SK-N-SH (cell line): ENCODE measurements at regions not wholly inside any gene's neighbourhood (a gene's known extent, or its start where the extent isn't known, plus 50 kb on each side); places are given as distances from the start of the nearest gene placed in this dataset.

Experiments used
- CTCF ChIA-PET: fragments of 300-600, 350-600 bp; formaldehyde crosslinking; extraction: SDS; loops from one replicate; lab custom pipeline; 2021; lab: Yijun Ruan, JAX
- POLR2A ChIA-PET: fragments of 350-600 bp; sonication (Branson Sonifier 250); formaldehyde crosslinking; extraction: SDS; loops from one replicate; lab custom pipeline; 2020; ENCODE audit warnings: antibody characterized with exemption, inconsistent platforms; lab: Yijun Ruan, JAX
- DNase-seq: peaks from one replicate; pipeline ENCODE4 v3.0.0; 2012
- H2AFZ ChIP-seq: fragments of 200-600 bp; sonication (generic); 2 replicates; pipeline ENCODE4 v1.8.1; 2016; ENCODE audit warnings: antibody characterized with exemption, mild to moderate bottlenecking, low read depth
- H3F3A ChIP-seq: fragments of 200-600 bp; sonication (generic); replicated peaks from 2 replicates; pipeline ENCODE3; 2016; ENCODE audit warnings: antibody characterized with exemption, mild to moderate bottlenecking; ENCODE audit not compliant: insufficient read depth
- H3K27ac ChIP-seq, 2 experiments: fragments of 200-500 bp in 1 of 2; fragments of 200-600 bp in 1 of 2; sonication (Bioruptor generic) in 1 of 2; sonication (generic), shearing (Covaris generic) in 1 of 2; 2 replicates each; pipeline versions ENCODE4 v1.5.1 to v1.6.1; 2014 to 2016; ENCODE audit warnings: low read depth in 2 of 2, inconsistent platforms in 1 of 2, low read length in 1 of 2, mild to moderate bottlenecking in 1 of 2, mixed read lengths in 1 of 2
- H3K27me3 ChIP-seq: fragments of 200-600 bp; sonication (generic), shearing (Covaris generic); 2 replicates; pipeline ENCODE4 v1.6.1; 2016; ENCODE audit warnings: mixed run types; ENCODE audit not compliant: insufficient read depth
- H3K36me3 ChIP-seq, 2 experiments: fragments of 200-500 bp in 1 of 2; fragments of 200-600 bp in 1 of 2; sonication (Bioruptor generic) in 1 of 2; sonication (generic) in 1 of 2; replicated peaks in 1 of 2; 2 replicates each; pipeline versions ENCODE3 to v1.5.1; 2014 to 2016; ENCODE audit warnings: low read length in 1 of 2, mild to moderate bottlenecking in 1 of 2; ENCODE audit not compliant: insufficient read depth in 2 of 2, control insufficient read depth in 1 of 2
- H3K4me1 ChIP-seq, 2 experiments: fragments of 200-500 bp in 1 of 2; fragments of 200-600 bp in 1 of 2; sonication (Bioruptor generic) in 1 of 2; sonication (generic), shearing (Covaris generic) in 1 of 2; 2 replicates each; pipeline versions ENCODE4 v1.5.1 to v1.6.1; 2014 to 2016; ENCODE audit warnings: low read depth in 1 of 2, low read length in 1 of 2, mixed run types in 1 of 2; ENCODE audit not compliant: insufficient read depth in 2 of 2, control insufficient read depth in 1 of 2
- H3K4me2 ChIP-seq: fragments of 200-600 bp; sonication (generic), shearing (Covaris generic); 2 replicates; pipeline ENCODE4 v1.6.1; 2017; ENCODE audit warnings: mixed run types
- H3K4me3 ChIP-seq, 2 experiments: fragments of 200-500 bp in 1 of 2; fragments of 200-600 bp in 1 of 2; sonication (Bioruptor generic) in 1 of 2; sonication (generic), shearing (Covaris generic) in 1 of 2; 2 replicates each; pipeline versions ENCODE4 v1.5.1 to v1.8.1; 2014 to 2016; ENCODE audit warnings: low read depth in 2 of 2, inconsistent platforms in 1 of 2, low read length in 1 of 2, mild to moderate bottlenecking in 1 of 2, mixed read lengths in 1 of 2, moderate library complexity in 1 of 2
- H3K79me2 ChIP-seq: fragments of 200-600 bp; sonication (generic); 2 replicates; pipeline ENCODE4 v1.8.1; 2017; ENCODE audit warnings: mild to moderate bottlenecking; ENCODE audit not compliant: insufficient read depth
- H3K9ac ChIP-seq: fragments of 200-600 bp; sonication (generic); 2 replicates; pipeline ENCODE4 v1.6.1; 2017; ENCODE audit warnings: mixed run types
- H3K9me2 ChIP-seq: fragments of 200-600 bp; sonication (generic); 2 replicates; pipeline ENCODE4 v1.6.1; 2017; ENCODE audit warnings: mixed run types
- H3K9me3 ChIP-seq: fragments of 200-600 bp; sonication (generic); 2 replicates; pipeline ENCODE4 v1.6.1; 2017; ENCODE audit warnings: mixed run types, mild to moderate bottlenecking, moderate library complexity
- H4K20me1 ChIP-seq: fragments of 200-600 bp; sonication (generic); 2 replicates; pipeline ENCODE4 v1.6.1; 2017; ENCODE audit warnings: mild to moderate bottlenecking, mixed run types; ENCODE audit not compliant: insufficient read depth
- FOXJ3 ChIP-seq: sonication (generic); formaldehyde crosslinking; IDR thresholded peaks from 2 replicates; pipeline ENCODE4 v1.5.1; 2020; ENCODE audit warnings: mild to moderate bottlenecking, missing genetic modification reagents
- FOXM1 ChIP-seq: IDR thresholded peaks from 2 replicates; pipeline ENCODE4 v1.4.0; 2012; ENCODE audit warnings: low read depth, mild to moderate bottlenecking
- GATA2 ChIP-seq: sonication (generic); formaldehyde crosslinking; IDR thresholded peaks from 2 replicates; pipeline ENCODE4 v1.5.0; 2020; ENCODE audit warnings: mild to moderate bottlenecking, missing genetic modification reagents
- MEF2A ChIP-seq: IDR thresholded peaks from 2 replicates; pipeline ENCODE4 v1.4.0; 2012; ENCODE audit warnings: low read depth, borderline replicate concordance
- RFX5 ChIP-seq: IDR thresholded peaks from 2 replicates; pipeline ENCODE4 v1.6.1; 2012; ENCODE audit warnings: mild to moderate bottlenecking, improper control_type of control experiment, low read length
- SIN3A ChIP-seq: IDR thresholded peaks from 2 replicates; pipeline ENCODE4 v1.6.1; 2012; ENCODE audit warnings: low read depth, mild to moderate bottlenecking, low read length, moderate library complexity, borderline replicate concordance
- SMC3 ChIP-seq: IDR thresholded peaks from 2 replicates; pipeline ENCODE4 v1.6.1; 2012; ENCODE audit warnings: low read depth, low read length, improper control_type of control experiment
- TAF1 ChIP-seq: IDR thresholded peaks from 2 replicates; pipeline ENCODE4 v1.6.1; 2012; ENCODE audit warnings: low read depth, mild to moderate bottlenecking, low read length, moderate library complexity, borderline replicate concordance
- YY1 ChIP-seq: IDR thresholded peaks from 2 replicates; pipeline ENCODE4 v1.4.0; 2012; ENCODE audit warnings: low read depth, mild to moderate bottlenecking
- WGBS: methylation state at CpG from one replicate; pipeline ENCODE4 v1.1.6; 2017; ENCODE audit warnings: low lambda C conversion rate; 5-methylcytosine and 5-hydroxymethylcytosine counted together
- TF ChIP-seq, protein P1 (sequence below): fragments of 150-350 bp; IDR thresholded peaks from 2 replicates; pipeline ENCODE4 v1.6.1; 2017; ENCODE audit warnings: antibody characterized with exemption, low read length, low read depth, borderline replicate concordance
- TF ChIP-seq, protein P2 (sequence below): IDR thresholded peaks from 2 replicates; pipeline ENCODE4 v1.4.0; 2012; ENCODE audit warnings: low read depth, borderline replicate concordance
- TF ChIP-seq, protein P3 (sequence below): IDR thresholded peaks from 2 replicates; pipeline ENCODE4 v1.4.0; 2012; ENCODE audit warnings: low read depth, borderline replicate concordance
- TF ChIP-seq, protein P4 (sequence below): fragments of 150-350 bp; IDR thresholded peaks from 2 replicates; pipeline ENCODE4 v1.6.1; 2016; ENCODE audit warnings: mild to moderate bottlenecking, low read depth, low read length

DNA sequence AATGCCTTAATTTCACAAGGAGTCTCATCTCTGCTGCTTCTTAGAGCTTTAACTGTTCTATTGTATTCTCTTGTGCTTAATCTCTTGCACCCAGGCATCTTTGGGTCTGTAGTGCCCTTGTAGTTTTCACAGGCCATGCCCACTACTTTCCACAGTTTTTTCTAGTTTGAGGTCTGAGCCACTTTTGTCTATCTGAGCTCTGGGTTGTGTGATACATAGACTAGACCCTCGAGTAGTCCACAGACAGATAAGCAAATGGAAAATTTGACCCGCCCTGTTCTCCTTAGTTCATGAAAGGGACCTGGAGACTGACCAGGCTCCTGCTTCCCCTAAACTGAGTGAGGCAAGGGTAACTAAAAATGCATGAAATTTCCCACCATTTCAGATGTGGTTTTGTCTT, 466.8 kb upstream of the ZEB2 start:
- Histone ChIP-seq H3K4me2 (no peak overlapping the region), H2AFZ (no peak overlapping the region), H3K4me1 (peaks cover 0 to 5% of the 10 kb centered on the region in 2 experiments; a peak in 2 of 4 replicates), H4K20me1 (no peaks in the 10 kb centered on the region), H3K9ac (no peak overlapping the region), H3K9me3 (no peaks in the 10 kb centered on the region), H3K27me3 (no peaks in the 10 kb centered on the region), H3K79me2 (no peaks in the 10 kb centered on the region), H3K27ac (no peak overlapping the region), H3K9me2 (no peaks in the 10 kb centered on the region), H3F3A (no peaks in the 10 kb centered on the region), H3K36me3 (no peaks in the 10 kb centered on the region), H3K4me3 (no peak overlapping the region)
- no peak for DNase-seq
- no peak for TF ChIP-seq GATA2 (CRISPR knock-in tag)
- no peak for TF ChIP-seq FOXM1
- TF ChIP-seq, protein P1, sequence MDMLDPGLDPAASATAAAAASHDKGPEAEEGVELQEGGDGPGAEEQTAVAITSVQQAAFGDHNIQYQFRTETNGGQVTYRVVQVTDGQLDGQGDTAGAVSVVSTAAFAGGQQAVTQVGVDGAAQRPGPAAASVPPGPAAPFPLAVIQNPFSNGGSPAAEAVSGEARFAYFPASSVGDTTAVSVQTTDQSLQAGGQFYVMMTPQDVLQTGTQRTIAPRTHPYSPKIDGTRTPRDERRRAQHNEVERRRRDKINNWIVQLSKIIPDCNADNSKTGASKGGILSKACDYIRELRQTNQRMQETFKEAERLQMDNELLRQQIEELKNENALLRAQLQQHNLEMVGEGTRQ: no peak
- TF ChIP-seq, protein P2, sequence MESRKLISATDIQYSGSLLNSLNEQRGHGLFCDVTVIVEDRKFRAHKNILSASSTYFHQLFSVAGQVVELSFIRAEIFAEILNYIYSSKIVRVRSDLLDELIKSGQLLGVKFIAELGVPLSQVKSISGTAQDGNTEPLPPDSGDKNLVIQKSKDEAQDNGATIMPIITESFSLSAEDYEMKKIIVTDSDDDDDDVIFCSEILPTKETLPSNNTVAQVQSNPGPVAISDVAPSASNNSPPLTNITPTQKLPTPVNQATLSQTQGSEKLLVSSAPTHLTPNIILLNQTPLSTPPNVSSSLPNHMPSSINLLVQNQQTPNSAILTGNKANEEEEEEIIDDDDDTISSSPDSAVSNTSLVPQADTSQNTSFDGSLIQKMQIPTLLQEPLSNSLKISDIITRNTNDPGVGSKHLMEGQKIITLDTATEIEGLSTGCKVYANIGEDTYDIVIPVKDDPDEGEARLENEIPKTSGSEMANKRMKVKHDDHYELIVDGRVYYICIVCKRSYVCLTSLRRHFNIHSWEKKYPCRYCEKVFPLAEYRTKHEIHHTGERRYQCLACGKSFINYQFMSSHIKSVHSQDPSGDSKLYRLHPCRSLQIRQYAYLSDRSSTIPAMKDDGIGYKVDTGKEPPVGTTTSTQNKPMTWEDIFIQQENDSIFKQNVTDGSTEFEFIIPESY: no peak
- TF ChIP-seq RFX5: no peak
- TF ChIP-seq MEF2A: no peak
- TF ChIP-seq, protein P3, sequence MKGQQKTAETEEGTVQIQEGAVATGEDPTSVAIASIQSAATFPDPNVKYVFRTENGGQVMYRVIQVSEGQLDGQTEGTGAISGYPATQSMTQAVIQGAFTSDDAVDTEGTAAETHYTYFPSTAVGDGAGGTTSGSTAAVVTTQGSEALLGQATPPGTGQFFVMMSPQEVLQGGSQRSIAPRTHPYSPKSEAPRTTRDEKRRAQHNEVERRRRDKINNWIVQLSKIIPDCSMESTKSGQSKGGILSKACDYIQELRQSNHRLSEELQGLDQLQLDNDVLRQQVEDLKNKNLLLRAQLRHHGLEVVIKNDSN: no peak
- no peak for TF ChIP-seq SMC3
- no peak for TF ChIP-seq YY1
- CTCF ChIA-PET: no interaction called here
- POLR2A ChIA-PET: no interaction called here
- WGBS: 73% methylated on average over 2 of the region's 2 CpGs

DNA sequence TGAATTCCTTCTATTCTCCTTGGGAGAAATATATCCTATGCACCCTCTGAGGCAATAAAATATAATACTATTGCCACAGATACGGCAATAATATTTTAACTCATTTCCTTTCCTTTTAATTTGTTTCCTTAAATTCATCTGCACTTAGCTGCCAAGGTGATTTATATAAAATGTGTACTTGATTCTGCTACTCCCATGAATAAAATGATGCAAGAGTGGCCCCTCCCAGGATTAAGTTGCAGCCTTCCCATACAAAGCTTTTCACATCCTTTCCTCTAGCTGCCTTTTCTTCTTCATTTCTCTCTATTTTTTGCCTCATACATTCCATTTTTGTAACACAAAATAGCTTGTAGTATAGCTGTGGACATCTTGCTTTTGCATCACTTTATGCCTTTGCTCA, 464.1 kb upstream of the ZEB2 start:
- Histone ChIP-seq H3K4me2 (no peak overlapping the region), H3K27ac (no peak overlapping the region), H3K36me3 (no peaks in the 10 kb centered on the region), H3K4me1 (no peaks in the 10 kb centered on the region; a peak in 1 of 4 replicates), H4K20me1 (no peaks in the 10 kb centered on the region), H3K4me3 (no peak overlapping the region)
- no peak for DNase-seq
- CTCF ChIA-PET: no interaction called here
- TF ChIP-seq, protein P3: no peak
- TF ChIP-seq, protein P4, sequence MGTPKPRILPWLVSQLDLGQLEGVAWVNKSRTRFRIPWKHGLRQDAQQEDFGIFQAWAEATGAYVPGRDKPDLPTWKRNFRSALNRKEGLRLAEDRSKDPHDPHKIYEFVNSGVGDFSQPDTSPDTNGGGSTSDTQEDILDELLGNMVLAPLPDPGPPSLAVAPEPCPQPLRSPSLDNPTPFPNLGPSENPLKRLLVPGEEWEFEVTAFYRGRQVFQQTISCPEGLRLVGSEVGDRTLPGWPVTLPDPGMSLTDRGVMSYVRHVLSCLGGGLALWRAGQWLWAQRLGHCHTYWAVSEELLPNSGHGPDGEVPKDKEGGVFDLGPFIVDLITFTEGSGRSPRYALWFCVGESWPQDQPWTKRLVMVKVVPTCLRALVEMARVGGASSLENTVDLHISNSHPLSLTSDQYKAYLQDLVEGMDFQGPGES: no peak
- TF ChIP-seq TAF1 (no peak), SIN3A (no peak), FOXJ3 (no peak)
- TF ChIP-seq, protein P2: no peak
- TF ChIP-seq, all 33 proteins: peak for 0
- no peaks in the 10 kb centered on the region for H3K9me3 ChIP-seq
- H3F3A ChIP-seq: no peaks in the 10 kb centered on the region
- no peak overlapping the region for H2AFZ ChIP-seq
- H3K9ac ChIP-seq: no peak overlapping the region
- H3K79me2 ChIP-seq: no peaks in the 10 kb centered on the region
- POLR2A ChIA-PET: no interaction called here
- 94% methylated on average over 1 of the region's 1 CpG for WGBS
- H3K27me3 ChIP-seq: no peaks in the 10 kb centered on the region
- H3K9me2 ChIP-seq: no peaks in the 10 kb centered on the region
